NCI-H2029 (cell line): ENCODE measurements at regions not wholly inside any gene's neighbourhood (a gene's known extent, or its start where the extent isn't known, plus 50 kb on each side); places are given as distances from the start of the nearest gene placed in this dataset.
"Not testable (repeated sequence)": the region's sequence is repeated elsewhere in the genome, so short reads cannot be mapped to it uniquely, and the experiment has no call there.

ENCODE experiments used
- DNase-seq: peaks from one replicate; lab custom pipeline; 2025; lab: John Stamatoyannopoulos, UW

GRCh38 chr3:5692446-5692845 is 504.9 kb downstream of the EDEM1 start:
- DNase-seq = no peak

GRCh38 chr3:5694266-5694665 is 506.8 kb downstream of the EDEM1 start:
- no peak for DNase-seq

- no peak for DNase-seq
These were observed 511.3 kb downstream of the EDEM1 start for GRCh38 chr3:5698851-5699250.

- DNase-seq = no peak
These were observed 511.8 kb downstream of the EDEM1 start for GRCh38 chr3:5699313-5699712.

GRCh38 chr3:5699811-5700210 is 512.3 kb downstream of the EDEM1 start:
- no peak for DNase-seq

- DNase-seq = not testable (repeated sequence)
These were observed 513.5 kb downstream of the EDEM1 start for GRCh38 chr3:5701005-5701404.

- DNase-seq = no peak
These were observed 520.3 kb downstream of the EDEM1 start for GRCh38 chr3:5707794-5708193.

- no peak for DNase-seq
These were observed 522.2 kb downstream of the EDEM1 start for GRCh38 chr3:5709714-5710113.

GRCh38 chr3:5710718-5711117 is 523.2 kb downstream of the EDEM1 start:
- no peak for DNase-seq

- DNase-seq = no peak
These were observed 529.7 kb downstream of the EDEM1 start for GRCh38 chr3:5717254-5717653.

GRCh38 chr3:5719668-5720067 is 532.2 kb downstream of the EDEM1 start:
- not testable (repeated sequence) for DNase-seq

- DNase-seq = no peak
These were observed 538.3 kb downstream of the EDEM1 start for GRCh38 chr3:5725801-5726200.

- no peak for DNase-seq
These were observed 539.1 kb downstream of the EDEM1 start for GRCh38 chr3:5726621-5727020.

GRCh38 chr3:5727743-5728484 is 540.4 kb downstream of the EDEM1 start:
- DNase-seq = no peak

GRCh38 chr3:5729852-5730251 is 542.3 kb downstream of the EDEM1 start:
- DNase-seq = no peak

GRCh38 chr3:5731100-5731499 is 543.6 kb downstream of the EDEM1 start:
- DNase-seq = no peak

- DNase-seq = no peak
These were observed 544.6 kb downstream of the EDEM1 start for GRCh38 chr3:5732081-5732480.

GRCh38 chr3:5733995-5734394 is 546.5 kb downstream of the EDEM1 start:
- no peak for DNase-seq

- no peak for DNase-seq
These were observed 548.4 kb downstream of the EDEM1 start for GRCh38 chr3:5735896-5736295.

GRCh38 chr3:5739299-5739935 is 551.9 kb downstream of the EDEM1 start:
- DNase-seq = no peak

GRCh38 chr3:5739949-5740348 is 552.4 kb downstream of the EDEM1 start:
- DNase-seq = no peak

- DNase-seq = no peak
These were observed 553.5 kb downstream of the EDEM1 start for GRCh38 chr3:5741017-5741416.

GRCh38 chr3:5750091-5750490 is 562.6 kb downstream of the EDEM1 start:
- DNase-seq = no peak
